ENCODE measurements at regions not wholly inside any gene's neighbourhood (a gene's known extent, or its start where the extent isn't known, plus 50 kb on each side); places are given as distances from the start of the nearest gene placed in this dataset.

DNA sequence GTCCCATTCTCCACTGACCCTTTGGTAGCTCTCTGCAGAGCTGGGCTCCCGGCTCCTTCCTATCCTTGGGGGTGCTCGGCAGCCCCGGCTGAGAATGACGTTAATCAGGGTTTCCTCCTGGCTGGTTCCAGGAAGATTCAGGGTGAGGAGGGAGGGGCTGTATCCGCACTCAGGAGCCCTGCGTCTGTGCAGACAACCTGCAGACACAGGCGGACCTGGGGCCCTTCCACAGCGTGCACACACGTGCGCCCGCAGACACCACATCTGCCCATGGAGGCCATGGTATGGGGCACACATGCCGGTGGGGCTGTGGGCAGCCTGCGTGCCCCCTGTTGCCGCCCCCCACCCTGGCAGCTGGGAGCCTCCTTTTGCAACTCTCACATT, 66.6 kb upstream of the RNU6ATAC start:
- H2AFZ ChIP-seq (ENCODE audit: low read length), result no peak overlapping the region
- TF ChIP-seq, protein P1, sequence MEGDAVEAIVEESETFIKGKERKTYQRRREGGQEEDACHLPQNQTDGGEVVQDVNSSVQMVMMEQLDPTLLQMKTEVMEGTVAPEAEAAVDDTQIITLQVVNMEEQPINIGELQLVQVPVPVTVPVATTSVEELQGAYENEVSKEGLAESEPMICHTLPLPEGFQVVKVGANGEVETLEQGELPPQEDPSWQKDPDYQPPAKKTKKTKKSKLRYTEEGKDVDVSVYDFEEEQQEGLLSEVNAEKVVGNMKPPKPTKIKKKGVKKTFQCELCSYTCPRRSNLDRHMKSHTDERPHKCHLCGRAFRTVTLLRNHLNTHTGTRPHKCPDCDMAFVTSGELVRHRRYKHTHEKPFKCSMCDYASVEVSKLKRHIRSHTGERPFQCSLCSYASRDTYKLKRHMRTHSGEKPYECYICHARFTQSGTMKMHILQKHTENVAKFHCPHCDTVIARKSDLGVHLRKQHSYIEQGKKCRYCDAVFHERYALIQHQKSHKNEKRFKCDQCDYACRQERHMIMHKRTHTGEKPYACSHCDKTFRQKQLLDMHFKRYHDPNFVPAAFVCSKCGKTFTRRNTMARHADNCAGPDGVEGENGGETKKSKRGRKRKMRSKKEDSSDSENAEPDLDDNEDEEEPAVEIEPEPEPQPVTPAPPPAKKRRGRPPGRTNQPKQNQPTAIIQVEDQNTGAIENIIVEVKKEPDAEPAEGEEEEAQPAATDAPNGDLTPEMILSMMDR (conservative IDR thresholded peaks at IDR 0.05; ENCODE audit: low read depth, low read length), result no peak
- TF ChIP-seq EZH2 (IDR thresholded peaks at IDR 0.05; ENCODE audit: low read length, unreplicated experiment) (no peak), EZH2phosphoT487 (IDR thresholded peaks at IDR 0.05; ENCODE audit: borderline replicate concordance, low read length) (no peak)
- intact Hi-C loops (cut with micrococcal nuclease), result no loop called here

DNA sequence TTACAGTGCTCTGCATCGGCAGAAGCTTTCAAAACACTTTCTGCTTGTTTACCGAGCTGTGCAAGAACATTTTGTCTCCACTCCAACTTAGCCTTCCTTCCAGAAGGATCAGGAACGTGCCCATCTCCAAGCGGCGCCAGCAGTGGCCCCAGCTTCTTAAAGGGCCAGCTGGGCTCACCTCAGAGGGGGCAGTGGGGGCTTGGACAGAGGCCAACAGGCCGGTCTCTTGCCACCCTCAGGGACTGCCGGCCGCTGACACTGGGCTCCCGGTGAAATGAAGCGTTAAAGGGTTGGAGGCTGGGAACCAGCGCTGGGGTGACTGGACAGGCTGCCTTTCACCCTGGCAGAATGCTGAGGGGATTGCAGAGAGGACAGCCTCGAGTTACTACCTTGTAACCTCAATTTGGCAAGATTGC, 67.0 kb upstream of the RNU6ATAC start:
- no peak for TF ChIP-seq EZH2phosphoT487 (IDR thresholded peaks at IDR 0.05; ENCODE audit: borderline replicate concordance, low read length)
- TF ChIP-seq, protein P1 (conservative IDR thresholded peaks at IDR 0.05; ENCODE audit: low read depth, low read length), result no peak
- TF ChIP-seq EZH2 (IDR thresholded peaks at IDR 0.05; ENCODE audit: low read length, unreplicated experiment), result no peak
- DNase-seq (no peak), ATAC-seq (no peak)
- intact Hi-C loops (cut with micrococcal nuclease), result no loop called here
- no peak overlapping the region for H3K4me2 ChIP-seq (ENCODE audit: low read length)
- no peak overlapping the region for H3K9ac ChIP-seq (ENCODE audit: low read length)
- BruUV-seq (replicated peaks), result no TSS peak
- H3K79me2 ChIP-seq (ENCODE audit: low read length), result no peaks in the 10 kb centered on the region
- H4K20me1 ChIP-seq (ENCODE audit: low read length), result no peaks in the 10 kb centered on the region
- H3K4me3 ChIP-seq (ENCODE audit: low read length), result no peak overlapping the region
- no peaks in the 10 kb centered on the region for H3K36me3 ChIP-seq (ENCODE audit: low read depth, low read length)
- ChIA-PET POLR2A (ENCODE audit: unreplicated experiment) (no interaction called here), CTCF (no interaction called here)
- H3K9me2 ChIP-seq (replicated peaks; ENCODE audit: low read length), result no peaks in the 10 kb centered on the region
- H3K9me3 ChIP-seq (ENCODE audit: low read length), result no peaks in the 10 kb centered on the region
- no peak overlapping the region for H2AFZ ChIP-seq (ENCODE audit: low read length)
- H3K4me1 ChIP-seq (ENCODE audit: insufficient read depth, low read length), result no peaks in the 10 kb centered on the region
- H3K27me3 ChIP-seq (ENCODE audit: low read length), result 0 out of 2 replicates have a peak, but pooled peaks cover 5% of the 10 kb centered on the region
- H3F3A ChIP-seq (ENCODE audit: low read length, unreplicated experiment), result no peaks in the 10 kb centered on the region
- no peak overlapping the region for H3K27ac ChIP-seq (ENCODE audit: low read length)

More for the DNA sequence above, 66.6 kb upstream of the RNU6ATAC start:
- no peaks in the 10 kb centered on the region for H3F3A ChIP-seq (ENCODE audit: low read length, unreplicated experiment)
- H3K4me3 ChIP-seq (ENCODE audit: low read length), result no peak overlapping the region
- ATAC-seq (no peak), DNase-seq (no peak)
- H3K4me2 ChIP-seq (ENCODE audit: low read length), result no peak overlapping the region
- no peaks in the 10 kb centered on the region for H3K9me3 ChIP-seq (ENCODE audit: low read length)
- 0 out of 2 replicates have a peak, but pooled peaks cover 5% of the 10 kb centered on the region for H3K27me3 ChIP-seq (ENCODE audit: low read length)
- ChIA-PET POLR2A (ENCODE audit: unreplicated experiment) (no interaction called here), CTCF (no interaction called here)
- no peaks in the 10 kb centered on the region for H3K9me2 ChIP-seq (replicated peaks; ENCODE audit: low read length)
- no TSS peak for BruUV-seq (replicated peaks)
- H3K27ac ChIP-seq (ENCODE audit: low read length), result no peak overlapping the region
- H3K9ac ChIP-seq (ENCODE audit: low read length), result no peak overlapping the region
- H3K4me1 ChIP-seq (ENCODE audit: insufficient read depth, low read length), result no peaks in the 10 kb centered on the region
- no peaks in the 10 kb centered on the region for H4K20me1 ChIP-seq (ENCODE audit: low read length)
- H3K79me2 ChIP-seq (ENCODE audit: low read length), result no peaks in the 10 kb centered on the region
- H3K36me3 ChIP-seq (ENCODE audit: low read depth, low read length), result no peaks in the 10 kb centered on the region

DNA sequence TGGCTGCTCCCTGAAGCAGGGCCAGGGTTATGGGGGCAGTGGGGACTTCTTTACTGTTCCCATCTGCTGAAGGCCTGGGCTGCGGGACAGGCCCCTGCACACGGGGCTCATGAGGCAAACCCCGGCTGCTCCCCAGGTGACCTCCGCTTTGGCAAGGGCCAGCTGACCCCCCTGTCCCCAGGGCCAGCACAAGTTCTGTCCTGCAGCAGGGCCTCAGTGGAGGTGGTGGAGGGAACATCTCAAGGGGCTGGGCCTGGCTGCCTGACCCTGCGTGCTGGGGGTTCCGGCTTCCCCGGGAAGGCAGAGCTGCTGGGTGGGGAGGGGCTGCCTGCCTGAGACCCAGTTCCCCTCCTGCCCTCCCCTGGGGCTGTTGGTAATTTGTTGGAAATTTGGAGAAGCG, 67.4 kb upstream of the RNU6ATAC start:
- DNase-seq (no peak), ATAC-seq (no peak)
- BruUV-seq (replicated peaks), result no TSS peak
- Histone ChIP-seq H3K27ac (ENCODE audit: low read length) (no peak overlapping the region), H3K79me2 (ENCODE audit: low read length) (no peaks in the 10 kb centered on the region), H4K20me1 (ENCODE audit: low read length) (no peaks in the 10 kb centered on the region), H3F3A (ENCODE audit: low read length, unreplicated experiment) (no peaks in the 10 kb centered on the region), H3K9me2 (replicated peaks; ENCODE audit: low read length) (no peaks in the 10 kb centered on the region), H3K9ac (ENCODE audit: low read length) (no peak overlapping the region), H3K9me3 (ENCODE audit: low read length) (no peaks in the 10 kb centered on the region), H3K27me3 (ENCODE audit: low read length) (0 out of 2 replicates have a peak, but pooled peaks cover 5% of the 10 kb centered on the region), H3K36me3 (ENCODE audit: low read depth, low read length) (no peaks in the 10 kb centered on the region), H3K4me3 (ENCODE audit: low read length) (no peak overlapping the region), H2AFZ (ENCODE audit: low read length) (no peak overlapping the region), H3K4me1 (ENCODE audit: insufficient read depth, low read length) (no peaks in the 10 kb centered on the region), H3K4me2 (ENCODE audit: low read length) (no peak overlapping the region)
- TF ChIP-seq, protein P1 (conservative IDR thresholded peaks at IDR 0.05; ENCODE audit: low read depth, low read length), result no peak
- TF ChIP-seq EZH2 (IDR thresholded peaks at IDR 0.05; ENCODE audit: low read length, unreplicated experiment) (no peak), EZH2phosphoT487 (IDR thresholded peaks at IDR 0.05; ENCODE audit: borderline replicate concordance, low read length) (no peak)
- CTCF ChIA-PET, result no interaction called here
- POLR2A ChIA-PET (ENCODE audit: unreplicated experiment), result no interaction called here
- intact Hi-C loops (cut with micrococcal nuclease), result no loop called here

Measured in PC-3 (cell line).